Activated effector memory CD4-positive, alpha-beta T cell treated with Interleukin-2 at 50 U/mL for 16 hours (primary cell): ENCODE measurements at regions not wholly inside any gene's neighbourhood (a gene's known extent, or its start where the extent isn't known, plus 50 kb on each side); places are given as distances from the start of the nearest gene placed in this dataset.
"Not testable (repeated sequence)": the region's sequence is repeated elsewhere in the genome, so short reads cannot be mapped to it uniquely, and the experiment has no call there.

Source experiments
- DNase-seq: peaks from one replicate; pipeline ENCODE4 v3.0.0-alpha.2; 2020

- no peak for DNase-seq
These were observed 68.0 kb downstream of the UNCX start for GRCh38 chr7:1300636-1301035.

- no peak for DNase-seq
These were observed 68.6 kb downstream of the UNCX start for GRCh38 chr7:1301054-1301881.

GRCh38 chr7:1301882-1302251 is 69.2 kb downstream of the UNCX start:
- DNase-seq, result no peak

GRCh38 chr7:1302936-1303335 is 70.3 kb downstream of the UNCX start:
- DNase-seq, result no peak

- DNase-seq, result not testable (repeated sequence)
These were observed 71.3 kb downstream of the UNCX start for GRCh38 chr7:1304011-1304410.

GRCh38 chr7:1305873-1306272 is 73.2 kb downstream of the UNCX start:
- DNase-seq, result no peak

- DNase-seq, result no peak
These were observed 75.2 kb downstream of the UNCX start for GRCh38 chr7:1307828-1308227.

- DNase-seq, result no peak
These were observed 76.6 kb downstream of the UNCX start for GRCh38 chr7:1309290-1309689.

- DNase-seq, result no peak
These were observed 77.3 kb downstream of the UNCX start for GRCh38 chr7:1309996-1310395.

GRCh38 chr7:1310936-1311335 is 78.3 kb downstream of the UNCX start:
- no peak for DNase-seq

GRCh38 chr7:1311406-1312135 is 78.9 kb downstream of the UNCX start:
- no peak for DNase-seq

GRCh38 chr7:1312136-1313070 is 79.7 kb downstream of the UNCX start:
- DNase-seq, result no peak

- no peak for DNase-seq
These were observed 80.9 kb downstream of the UNCX start for GRCh38 chr7:1313613-1314012.

- no peak for DNase-seq
These were observed 81.6 kb downstream of the UNCX start for GRCh38 chr7:1314021-1314907.

- DNase-seq, result no peak
These were observed 82.3 kb downstream of the UNCX start for GRCh38 chr7:1314908-1315450.

- no peak for DNase-seq
These were observed 83.4 kb downstream of the UNCX start for GRCh38 chr7:1316086-1316485.

GRCh38 chr7:1317646-1318045 is 85.0 kb downstream of the UNCX start:
- DNase-seq, result no peak

GRCh38 chr7:1318051-1318450 is 85.4 kb downstream of the UNCX start:
- DNase-seq, result no peak

- DNase-seq, result no peak
These were observed 86.0 kb downstream of the UNCX start for GRCh38 chr7:1318661-1319060.

GRCh38 chr7:1320616-1321240 is 88.1 kb downstream of the UNCX start:
- no peak for DNase-seq
